Neural cell (in vitro differentiated cells): ENCODE measurements at regions not wholly inside any gene's neighbourhood (a gene's known extent, or its start where the extent isn't known, plus 50 kb on each side); places are given as distances from the start of the nearest gene placed in this dataset.

ENCODE experiments used
- H2AFZ ChIP-seq: fragments of 200-600, 300-800 bp; sonication (generic), shearing (Covaris generic); 2 replicates; pipeline ENCODE4 v1.6.0; 2014; ENCODE audit warnings: low read depth, mild to moderate bottlenecking, antibody characterized with exemption, low read length, moderate library complexity
- H3F3A ChIP-seq: fragments of 200-600 bp; shearing (Covaris generic); 2 replicates; pipeline ENCODE4 v1.6.1; 2016; ENCODE audit warnings: mild to moderate bottlenecking, moderate library complexity, mixed read lengths, antibody characterized with exemption, low read length; ENCODE audit not compliant: insufficient read depth, poor library complexity, severe bottlenecking
- H3K27ac ChIP-seq: fragments of 200-600, 300-800 bp; sonication (generic), shearing (Covaris generic); 2 replicates; pipeline ENCODE4 v1.5.1; 2014; ENCODE audit warnings: mild to moderate bottlenecking, low read length, moderate library complexity
- H3K27me3 ChIP-seq: fragments of 300-800, 200-600 bp; sonication (generic), shearing (Covaris generic); 2 replicates; pipeline ENCODE4 v1.6.0; 2014; ENCODE audit warnings: mild to moderate bottlenecking, low read depth, low read length, moderate library complexity; ENCODE audit not compliant: insufficient read depth
- H3K36me3 ChIP-seq: fragments of 300-800, 200-600 bp; sonication (generic), shearing (Covaris generic); 2 replicates; pipeline ENCODE4 v1.5.1; 2014; ENCODE audit warnings: mild to moderate bottlenecking, antibody characterized with exemption, low read length, moderate library complexity; ENCODE audit not compliant: insufficient read depth
- H3K4me2 ChIP-seq: fragments of 300-800, 200-600 bp; sonication (generic), shearing (Covaris generic); 2 replicates; pipeline ENCODE4 v1.6.0; 2014; ENCODE audit warnings: mild to moderate bottlenecking, low read length
- H3K4me3 ChIP-seq: fragments of 300-800, 200-600 bp; sonication (generic), shearing (Covaris generic); 2 replicates; pipeline ENCODE4 v1.5.1; 2014; ENCODE audit warnings: mild to moderate bottlenecking, low read length, moderate library complexity
- H3K79me2 ChIP-seq: fragments of 200-600 bp; shearing (Covaris generic); replicated peaks from 2 replicates; pipeline ENCODE4 v1.6.0; 2014; ENCODE audit warnings: mild to moderate bottlenecking, low read length, moderate library complexity; ENCODE audit not compliant: insufficient read depth
- H3K9ac ChIP-seq: fragments of 300-800, 200-600 bp; sonication (generic), shearing (Covaris generic); 2 replicates; pipeline ENCODE4 v1.6.1; 2016; ENCODE audit warnings: mild to moderate bottlenecking, low read length, mixed read lengths
- H3K9me2 ChIP-seq: fragments of 200-600 bp; shearing (Covaris generic); 2 replicates; pipeline ENCODE4 v1.6.1; 2016; ENCODE audit warnings: mild to moderate bottlenecking, low read length, mixed read lengths; ENCODE audit not compliant: insufficient read depth
- H3K9me3 ChIP-seq: fragments of 200-600, 300-800 bp; sonication (generic), shearing (Covaris generic); 2 replicates; pipeline ENCODE4 v1.6.1; 2016; ENCODE audit warnings: mild to moderate bottlenecking, mixed run types, low read length, moderate library complexity, mixed read lengths
- H4K20me1 ChIP-seq: fragments of 200-600 bp; shearing (Covaris generic); 2 replicates; pipeline ENCODE4 v1.6.1; 2016; ENCODE audit warnings: mild to moderate bottlenecking, mixed run types; ENCODE audit not compliant: insufficient read depth
- EP300 ChIP-seq: fragments of 450-650 bp; conservative IDR thresholded peaks from 2 replicates; pipeline ENCODE4 v1.6.1; 2014; ENCODE audit warnings: antibody characterized with exemption, mild to moderate bottlenecking, moderate library complexity; ENCODE audit not compliant: poor library complexity, severe bottlenecking
- EZH2 ChIP-seq: fragments of 200-600, 300-800 bp; shearing (Covaris generic), sonication (generic); IDR thresholded peaks from 2 replicates; pipeline ENCODE4 v1.6.1; 2014; ENCODE audit warnings: antibody characterized with exemption, low read length, borderline replicate concordance, mild to moderate bottlenecking; ENCODE audit not compliant: insufficient read depth, poor library complexity, severe bottlenecking
- MXI1 ChIP-seq: fragments of 450-650 bp; conservative IDR thresholded peaks from 2 replicates; pipeline ENCODE4 v1.6.1; 2014; ENCODE audit warnings: antibody characterized with exemption, mild to moderate bottlenecking; ENCODE audit not compliant: poor library complexity, severe bottlenecking
- POLR2AphosphoS5 ChIP-seq: IDR thresholded peaks from 2 replicates; pipeline ENCODE4 v1.6.1; 2012
- RAD21 ChIP-seq: fragments of 450-650 bp; conservative IDR thresholded peaks from 2 replicates; pipeline ENCODE4 v1.6.1; 2014; ENCODE audit warnings: antibody characterized with exemption, mild to moderate bottlenecking, moderate library complexity
- SMC3 ChIP-seq: fragments of 450-650 bp; conservative IDR thresholded peaks from 2 replicates; pipeline ENCODE4 v1.6.1; 2014; ENCODE audit warnings: antibody characterized with exemption, mild to moderate bottlenecking, moderate library complexity; ENCODE audit not compliant: poor library complexity
- TAF1 ChIP-seq: IDR thresholded peaks from 2 replicates; pipeline ENCODE4 v1.6.1; 2012; ENCODE audit warnings: low read depth
- TF ChIP-seq, protein P1 (sequence below): fragments of 450-650 bp; IDR thresholded peaks from 2 replicates; pipeline ENCODE4 v1.5.1; 2014; ENCODE audit warnings: antibody characterized with exemption, mild to moderate bottlenecking, moderate library complexity; ENCODE audit not compliant: poor library complexity, severe bottlenecking
- TF ChIP-seq, protein P2 (sequence below): IDR thresholded peaks from 2 replicates; pipeline ENCODE4 v1.6.1; 2012; ENCODE audit warnings: borderline replicate concordance

DNA sequence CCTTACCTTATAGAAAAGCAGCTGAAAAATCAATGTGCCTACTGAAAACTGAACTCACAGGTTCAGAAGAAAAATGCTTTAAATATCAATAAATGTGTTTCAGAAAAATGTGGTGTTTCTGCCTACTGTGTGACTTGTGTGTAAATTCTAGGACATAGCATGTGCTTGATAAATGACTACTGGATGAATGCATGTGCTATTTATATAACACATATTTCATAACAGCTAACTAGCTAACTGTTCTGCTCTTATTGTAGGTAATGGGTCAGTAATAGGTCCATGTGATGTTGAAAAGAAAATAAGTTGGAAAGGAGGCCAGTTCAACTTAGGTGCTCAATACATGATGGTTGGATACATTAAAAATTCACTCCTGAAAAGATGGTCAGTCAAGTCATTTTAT, 993.0 kb upstream of the LCORL start:
- Histone ChIP-seq H3K9me2 (no peaks in the 10 kb centered on the region), H3K9me3 (no peaks in the 10 kb centered on the region), H3K27me3 (no peaks in the 10 kb centered on the region), H3K27ac (no peak overlapping the region), H4K20me1 (no peaks in the 10 kb centered on the region), H2AFZ (no peak overlapping the region), H3K79me2 (no peaks in the 10 kb centered on the region), H3K9ac (no peak overlapping the region), H3K36me3 (no peaks in the 10 kb centered on the region), H3K4me2 (no peak overlapping the region), H3K4me3 (no peak overlapping the region), H3F3A (no peaks in the 10 kb centered on the region)
- TF ChIP-seq EP300 (no peak), SMC3 (no peak), TAF1 (no peak), EZH2 (no peak), RAD21 (no peak), MXI1 (no peak), POLR2AphosphoS5 (no peak)
- TF ChIP-seq, protein P1, sequence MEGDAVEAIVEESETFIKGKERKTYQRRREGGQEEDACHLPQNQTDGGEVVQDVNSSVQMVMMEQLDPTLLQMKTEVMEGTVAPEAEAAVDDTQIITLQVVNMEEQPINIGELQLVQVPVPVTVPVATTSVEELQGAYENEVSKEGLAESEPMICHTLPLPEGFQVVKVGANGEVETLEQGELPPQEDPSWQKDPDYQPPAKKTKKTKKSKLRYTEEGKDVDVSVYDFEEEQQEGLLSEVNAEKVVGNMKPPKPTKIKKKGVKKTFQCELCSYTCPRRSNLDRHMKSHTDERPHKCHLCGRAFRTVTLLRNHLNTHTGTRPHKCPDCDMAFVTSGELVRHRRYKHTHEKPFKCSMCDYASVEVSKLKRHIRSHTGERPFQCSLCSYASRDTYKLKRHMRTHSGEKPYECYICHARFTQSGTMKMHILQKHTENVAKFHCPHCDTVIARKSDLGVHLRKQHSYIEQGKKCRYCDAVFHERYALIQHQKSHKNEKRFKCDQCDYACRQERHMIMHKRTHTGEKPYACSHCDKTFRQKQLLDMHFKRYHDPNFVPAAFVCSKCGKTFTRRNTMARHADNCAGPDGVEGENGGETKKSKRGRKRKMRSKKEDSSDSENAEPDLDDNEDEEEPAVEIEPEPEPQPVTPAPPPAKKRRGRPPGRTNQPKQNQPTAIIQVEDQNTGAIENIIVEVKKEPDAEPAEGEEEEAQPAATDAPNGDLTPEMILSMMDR: no peak
- TF ChIP-seq, protein P2, sequence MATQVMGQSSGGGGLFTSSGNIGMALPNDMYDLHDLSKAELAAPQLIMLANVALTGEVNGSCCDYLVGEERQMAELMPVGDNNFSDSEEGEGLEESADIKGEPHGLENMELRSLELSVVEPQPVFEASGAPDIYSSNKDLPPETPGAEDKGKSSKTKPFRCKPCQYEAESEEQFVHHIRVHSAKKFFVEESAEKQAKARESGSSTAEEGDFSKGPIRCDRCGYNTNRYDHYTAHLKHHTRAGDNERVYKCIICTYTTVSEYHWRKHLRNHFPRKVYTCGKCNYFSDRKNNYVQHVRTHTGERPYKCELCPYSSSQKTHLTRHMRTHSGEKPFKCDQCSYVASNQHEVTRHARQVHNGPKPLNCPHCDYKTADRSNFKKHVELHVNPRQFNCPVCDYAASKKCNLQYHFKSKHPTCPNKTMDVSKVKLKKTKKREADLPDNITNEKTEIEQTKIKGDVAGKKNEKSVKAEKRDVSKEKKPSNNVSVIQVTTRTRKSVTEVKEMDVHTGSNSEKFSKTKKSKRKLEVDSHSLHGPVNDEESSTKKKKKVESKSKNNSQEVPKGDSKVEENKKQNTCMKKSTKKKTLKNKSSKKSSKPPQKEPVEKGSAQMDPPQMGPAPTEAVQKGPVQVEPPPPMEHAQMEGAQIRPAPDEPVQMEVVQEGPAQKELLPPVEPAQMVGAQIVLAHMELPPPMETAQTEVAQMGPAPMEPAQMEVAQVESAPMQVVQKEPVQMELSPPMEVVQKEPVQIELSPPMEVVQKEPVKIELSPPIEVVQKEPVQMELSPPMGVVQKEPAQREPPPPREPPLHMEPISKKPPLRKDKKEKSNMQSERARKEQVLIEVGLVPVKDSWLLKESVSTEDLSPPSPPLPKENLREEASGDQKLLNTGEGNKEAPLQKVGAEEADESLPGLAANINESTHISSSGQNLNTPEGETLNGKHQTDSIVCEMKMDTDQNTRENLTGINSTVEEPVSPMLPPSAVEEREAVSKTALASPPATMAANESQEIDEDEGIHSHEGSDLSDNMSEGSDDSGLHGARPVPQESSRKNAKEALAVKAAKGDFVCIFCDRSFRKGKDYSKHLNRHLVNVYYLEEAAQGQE: no peak

DNA sequence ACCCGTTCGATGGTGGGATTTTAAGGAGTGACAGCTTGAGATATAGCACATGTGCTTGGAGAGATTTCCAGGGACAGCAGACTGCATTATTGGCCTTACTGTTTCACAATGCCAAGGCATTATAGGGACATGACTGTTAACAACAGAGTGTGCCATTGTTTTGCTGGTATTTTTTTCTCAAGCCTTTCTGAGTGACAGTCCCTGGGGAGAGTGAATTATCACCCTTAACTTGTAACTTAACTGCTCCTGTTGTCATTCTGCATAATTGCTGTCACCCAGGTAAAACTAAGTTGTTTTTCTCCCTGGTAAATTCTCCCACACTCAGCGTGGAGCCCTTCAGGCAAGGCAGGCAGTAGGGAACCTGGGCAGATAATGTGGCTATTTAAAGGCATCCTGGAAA, 989.2 kb upstream of the LCORL start:
- Histone ChIP-seq H3K9me3 (no peaks in the 10 kb centered on the region), H3K79me2 (no peaks in the 10 kb centered on the region), H2AFZ (no peak overlapping the region), H3K36me3 (no peaks in the 10 kb centered on the region), H3K27ac (peak overlapping the region; percentile 81), H3K9ac (no peak overlapping the region), H3F3A (no peaks in the 10 kb centered on the region), H3K4me3 (peak overlapping the region; percentile 21), H4K20me1 (no peaks in the 10 kb centered on the region), H3K27me3 (no peaks in the 10 kb centered on the region), H3K9me2 (no peaks in the 10 kb centered on the region), H3K4me2 (peak overlapping the region; percentile 44)
- TF ChIP-seq EP300 (peak; percentile 95), TAF1 (no peak), MXI1 (peak; percentile 38), POLR2AphosphoS5 (peak; percentile 91), SMC3 (peak; percentile 24), EZH2 (no peak), RAD21 (no peak)
- TF ChIP-seq, protein P2: peak; percentile 73
- TF ChIP-seq, protein P1: no peak
